ENCODE measurements at regions not wholly inside any gene's neighbourhood (a gene's known extent, or its start where the extent isn't known, plus 50 kb on each side); places are given as distances from the start of the nearest gene placed in this dataset.
"Not testable (repeated sequence)": the region's sequence is repeated elsewhere in the genome, so short reads cannot be mapped to it uniquely, and the experiment has no call there.

- DNase-seq (ENCODE audit: low spot score): no peak
Measured at GRCh38 chr5:118378959-118379358, 609.4 kb downstream of the DTWD2 start.

GRCh38 chr5:118377420-118377819 is 610.9 kb downstream of the DTWD2 start:
- DNase-seq (ENCODE audit: low spot score): no peak

- DNase-seq (ENCODE audit: low spot score): no peak
Measured at GRCh38 chr5:118371973-118372831, 616.1 kb downstream of the DTWD2 start.

GRCh38 chr5:118366429-118366828 is 621.9 kb downstream of the DTWD2 start:
- DNase-seq (ENCODE audit: low spot score): no peak

GRCh38 chr5:118365718-118366117 is 622.6 kb downstream of the DTWD2 start:
- DNase-seq (ENCODE audit: low spot score): no peak

GRCh38 chr5:118354797-118355196 is 633.5 kb downstream of the DTWD2 start:
- no peak for DNase-seq (ENCODE audit: low spot score)

- DNase-seq (ENCODE audit: low spot score): no peak
Measured at GRCh38 chr5:118353970-118354369, 634.4 kb downstream of the DTWD2 start.

GRCh38 chr5:118336468-118336867 is 651.9 kb downstream of the DTWD2 start:
- DNase-seq (ENCODE audit: low spot score): no peak

GRCh38 chr5:118327389-118327788 is 661.0 kb downstream of the DTWD2 start:
- DNase-seq (ENCODE audit: low spot score): no peak

GRCh38 chr5:118326481-118327045 is 661.8 kb downstream of the DTWD2 start:
- DNase-seq (ENCODE audit: low spot score): no peak

- no peak for DNase-seq (ENCODE audit: low spot score)
Measured at GRCh38 chr5:118325931-118326330, 662.4 kb downstream of the DTWD2 start.

- DNase-seq (ENCODE audit: low spot score): not testable (repeated sequence)
Measured at GRCh38 chr5:118323723-118324122, 664.6 kb downstream of the DTWD2 start.

- no peak for DNase-seq (ENCODE audit: low spot score)
Measured at GRCh38 chr5:118321081-118321480, 667.3 kb downstream of the DTWD2 start.

GRCh38 chr5:118320121-118320520 is 668.2 kb downstream of the DTWD2 start:
- DNase-seq (ENCODE audit: low spot score): no peak

GRCh38 chr5:118314931-118315330 is 673.4 kb downstream of the DTWD2 start:
- no peak for DNase-seq (ENCODE audit: low spot score)

GRCh38 chr5:118311103-118311819 is 677.1 kb downstream of the DTWD2 start:
- DNase-seq (ENCODE audit: low spot score): no peak

- DNase-seq (ENCODE audit: low spot score): no peak
Measured at GRCh38 chr5:118310401-118310800, 677.9 kb downstream of the DTWD2 start.

GRCh38 chr5:118303296-118303695 is 685.1 kb downstream of the DTWD2 start:
- no peak for DNase-seq (ENCODE audit: low spot score)

- DNase-seq (ENCODE audit: low spot score): no peak
Measured at GRCh38 chr5:118302786-118303185, 685.6 kb downstream of the DTWD2 start.

- no peak for DNase-seq (ENCODE audit: low spot score)
Measured at GRCh38 chr5:118301696-118302095, 686.7 kb downstream of the DTWD2 start.

GRCh38 chr5:118295045-118295444 is 693.3 kb downstream of the DTWD2 start:
- DNase-seq (ENCODE audit: low spot score): no peak

GRCh38 chr5:118293378-118293777 is 695.0 kb downstream of the DTWD2 start:
- no peak for DNase-seq (ENCODE audit: low spot score)

GRCh38 chr5:118290204-118290603 is 698.1 kb downstream of the DTWD2 start:
- DNase-seq (ENCODE audit: low spot score): no peak
